ENCODE measurements at regions not wholly inside any gene's neighbourhood (a gene's known extent, or its start where the extent isn't known, plus 50 kb on each side); places are given as distances from the start of the nearest gene placed in this dataset.

- peak; percentile 12 for DNase-seq
Observed at GRCh38 chr1:145475962-145476361, 50.6 kb upstream of the NBPF20 start.

- peak; percentile 28 for DNase-seq
Observed at GRCh38 chr1:145475369-145475915, 50.0 kb upstream of the NBPF20 start.
